GM21786 (cell line): ENCODE measurements at regions not wholly inside any gene's neighbourhood (a gene's known extent, or its start where the extent isn't known, plus 50 kb on each side); places are given as distances from the start of the nearest gene placed in this dataset.

Experiments
- ATAC-seq: cut with Tn5 transposase; IDR thresholded peaks from one replicate; pipeline ENCODE4 v1.9.1; 2021; ENCODE audit not compliant: unreplicated experiment

GRCh38 chr4:175946472-175947116 is 119.0 kb upstream of the WDR17 start:
- ATAC-seq: no peak

- ATAC-seq: no peak
These were observed 118.4 kb upstream of the WDR17 start for GRCh38 chr4:175947117-175947722.

GRCh38 chr4:175951794-175952193 is 113.8 kb upstream of the WDR17 start:
- no peak for ATAC-seq

- ATAC-seq: no peak
These were observed 112.5 kb upstream of the WDR17 start for GRCh38 chr4:175953116-175953515.

- ATAC-seq: peak; percentile 78
These were observed 111.6 kb upstream of the WDR17 start for GRCh38 chr4:175953960-175954521.

- ATAC-seq: no peak
These were observed 111.0 kb upstream of the WDR17 start for GRCh38 chr4:175954685-175955084.

- peak; percentile 93 for ATAC-seq
These were observed 104.0 kb upstream of the WDR17 start for GRCh38 chr4:175961604-175962003.

GRCh38 chr4:175970072-175970471 is 95.6 kb upstream of the WDR17 start:
- ATAC-seq: no peak

GRCh38 chr4:175970724-175971123 is 94.9 kb upstream of the WDR17 start:
- no peak for ATAC-seq

- ATAC-seq: no peak
These were observed 94.1 kb upstream of the WDR17 start for GRCh38 chr4:175971388-175972179.

- ATAC-seq: no peak
These were observed 92.4 kb upstream of the WDR17 start for GRCh38 chr4:175973027-175973923.

- no peak for ATAC-seq
These were observed 82.0 kb upstream of the WDR17 start for GRCh38 chr4:175983636-175984035.

- no peak for ATAC-seq
These were observed 79.0 kb upstream of the WDR17 start for GRCh38 chr4:175986668-175987067.

GRCh38 chr4:175988511-175988910 is 77.1 kb upstream of the WDR17 start:
- ATAC-seq: no peak

- ATAC-seq: no peak
These were observed 69.4 kb upstream of the WDR17 start for GRCh38 chr4:175996206-175996605.

GRCh38 chr4:175997291-175997690 is 68.3 kb upstream of the WDR17 start:
- ATAC-seq: no peak

- ATAC-seq: no peak
These were observed 66.9 kb upstream of the WDR17 start for GRCh38 chr4:175998782-175999181.

GRCh38 chr4:175999944-176000343 is 65.7 kb upstream of the WDR17 start:
- ATAC-seq: no peak

- ATAC-seq: no peak
These were observed 64.3 kb upstream of the WDR17 start for GRCh38 chr4:176001151-176002006.
